Effector CD4-positive, alpha-beta T cell (primary cell): ENCODE measurements at regions not wholly inside any gene's neighbourhood (a gene's known extent, or its start where the extent isn't known, plus 50 kb on each side); places are given as distances from the start of the nearest gene placed in this dataset.

ENCODE experiments used
- DNase-seq: peaks from one replicate; pipeline ENCODE4 v3.0.0-alpha.2; 2020

- DNase-seq, result no peak
Observed at GRCh38 chr3:154011036-154011435, 110.2 kb upstream of the ARHGEF26 start.

- no peak for DNase-seq
Observed at GRCh38 chr3:154013736-154014135, 107.5 kb upstream of the ARHGEF26 start.

GRCh38 chr3:154015307-154015706 lies 105.9 kb upstream of the ARHGEF26 start:
- DNase-seq, result no peak

- DNase-seq, result no peak
Observed at GRCh38 chr3:154018100-154018696, 103.0 kb upstream of the ARHGEF26 start.

- no peak for DNase-seq
Observed at GRCh38 chr3:154022606-154023005, 98.6 kb upstream of the ARHGEF26 start.

GRCh38 chr3:154023148-154023547 lies 98.0 kb upstream of the ARHGEF26 start:
- DNase-seq, result no peak

- DNase-seq, result no peak
Observed at GRCh38 chr3:154025007-154025406, 96.2 kb upstream of the ARHGEF26 start.

GRCh38 chr3:154029926-154030325 lies 91.3 kb upstream of the ARHGEF26 start:
- no peak for DNase-seq

GRCh38 chr3:154034797-154035330 lies 86.3 kb upstream of the ARHGEF26 start:
- DNase-seq, result no peak

- DNase-seq, result no peak
Observed at GRCh38 chr3:154040283-154040682, 80.9 kb upstream of the ARHGEF26 start.

- DNase-seq, result no peak
Observed at GRCh38 chr3:154044671-154045070, 76.5 kb upstream of the ARHGEF26 start.

GRCh38 chr3:154050216-154050615 lies 71.0 kb upstream of the ARHGEF26 start:
- DNase-seq, result no peak

GRCh38 chr3:154050766-154051165 lies 70.4 kb upstream of the ARHGEF26 start:
- DNase-seq, result no peak

GRCh38 chr3:154059833-154060232 lies 61.4 kb upstream of the ARHGEF26 start:
- no peak for DNase-seq

GRCh38 chr3:154060238-154061000 lies 60.8 kb upstream of the ARHGEF26 start:
- DNase-seq, result no peak

- no peak for DNase-seq
Observed at GRCh38 chr3:154061001-154061370, 60.2 kb upstream of the ARHGEF26 start.

GRCh38 chr3:154062513-154062912 lies 58.7 kb upstream of the ARHGEF26 start:
- DNase-seq, result no peak

GRCh38 chr3:154071146-154071545 lies 50.0 kb upstream of the ARHGEF26 start:
- no peak for DNase-seq
